ENCODE measurements at regions not wholly inside any gene's neighbourhood (a gene's known extent, or its start where the extent isn't known, plus 50 kb on each side); places are given as distances from the start of the nearest gene placed in this dataset.

DNA sequence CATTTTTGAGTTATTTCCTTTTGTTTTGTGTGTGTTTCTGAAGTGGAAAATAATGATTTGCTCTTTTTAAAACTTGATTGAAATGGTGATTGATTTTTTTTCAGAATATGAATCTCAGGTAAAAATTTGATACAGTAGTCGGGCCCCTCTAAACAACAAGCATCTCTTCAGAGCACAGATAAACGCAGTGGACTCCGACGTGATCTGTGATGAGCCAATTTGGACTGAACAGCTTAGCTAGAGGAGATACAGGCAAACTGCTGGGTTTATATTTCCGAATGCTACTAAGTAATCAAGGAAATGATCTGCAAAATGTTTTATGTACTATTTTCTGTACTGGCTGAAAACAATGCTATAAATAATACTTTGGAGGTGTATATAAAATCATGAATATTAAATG, 705.7 kb upstream of the RGS18 start:
- TF ChIP-seq EP300 (IDR thresholded peaks at IDR 0.05) (no peak), POLR2AphosphoS5 (IDR thresholded peaks at IDR 0.05) (no peak), POLR2A (IDR thresholded peaks at IDR 0.05; ENCODE audit: low read depth) (no peak)
- TF ChIP-seq, protein P1, sequence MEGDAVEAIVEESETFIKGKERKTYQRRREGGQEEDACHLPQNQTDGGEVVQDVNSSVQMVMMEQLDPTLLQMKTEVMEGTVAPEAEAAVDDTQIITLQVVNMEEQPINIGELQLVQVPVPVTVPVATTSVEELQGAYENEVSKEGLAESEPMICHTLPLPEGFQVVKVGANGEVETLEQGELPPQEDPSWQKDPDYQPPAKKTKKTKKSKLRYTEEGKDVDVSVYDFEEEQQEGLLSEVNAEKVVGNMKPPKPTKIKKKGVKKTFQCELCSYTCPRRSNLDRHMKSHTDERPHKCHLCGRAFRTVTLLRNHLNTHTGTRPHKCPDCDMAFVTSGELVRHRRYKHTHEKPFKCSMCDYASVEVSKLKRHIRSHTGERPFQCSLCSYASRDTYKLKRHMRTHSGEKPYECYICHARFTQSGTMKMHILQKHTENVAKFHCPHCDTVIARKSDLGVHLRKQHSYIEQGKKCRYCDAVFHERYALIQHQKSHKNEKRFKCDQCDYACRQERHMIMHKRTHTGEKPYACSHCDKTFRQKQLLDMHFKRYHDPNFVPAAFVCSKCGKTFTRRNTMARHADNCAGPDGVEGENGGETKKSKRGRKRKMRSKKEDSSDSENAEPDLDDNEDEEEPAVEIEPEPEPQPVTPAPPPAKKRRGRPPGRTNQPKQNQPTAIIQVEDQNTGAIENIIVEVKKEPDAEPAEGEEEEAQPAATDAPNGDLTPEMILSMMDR (IDR thresholded peaks at IDR 0.05): no peak
- H3K4me3 ChIP-seq: no peak overlapping the region
- no peak for DNase-seq (ENCODE audit: extremely low spot score)
- intact Hi-C loops (cut with DNase I): no loop called here
- no peaks in the 10 kb centered on the region for H3K27me3 ChIP-seq
- H3K9me3 ChIP-seq: no peaks in the 10 kb centered on the region
- no peak overlapping the region for H3K27ac ChIP-seq (replicated peaks in 1 of 4)
- 86% methylated on average over 5 of the region's 5 CpGs for WGBS
- H3K36me3 ChIP-seq: no peaks in the 10 kb centered on the region
- H3K4me1 ChIP-seq: no peaks in the 10 kb centered on the region

DNA sequence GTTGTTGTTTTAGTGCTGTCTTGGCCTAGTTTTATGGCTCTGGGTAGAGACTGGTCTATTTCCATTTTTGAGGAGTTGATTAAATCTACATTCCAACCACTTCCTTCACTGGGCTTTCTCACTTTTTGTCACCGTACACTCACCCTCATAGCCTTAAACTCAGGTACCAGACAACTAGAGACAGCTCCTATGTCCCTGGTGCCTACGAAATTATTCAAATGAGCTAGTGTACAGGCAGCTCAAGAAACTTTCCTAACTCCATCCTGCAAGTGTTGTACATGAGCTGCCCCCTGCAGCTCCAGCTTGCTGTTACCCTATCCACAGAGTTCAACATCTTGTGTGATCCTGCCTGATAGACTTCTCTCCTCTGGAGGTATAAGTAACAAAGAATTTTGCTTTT, 704.8 kb upstream of the RGS18 start:
- 73% methylated on average over 2 of the region's 2 CpGs for WGBS
- intact Hi-C loops (cut with DNase I): no loop called here
- no peaks in the 10 kb centered on the region for H3K27me3 ChIP-seq

DNA sequence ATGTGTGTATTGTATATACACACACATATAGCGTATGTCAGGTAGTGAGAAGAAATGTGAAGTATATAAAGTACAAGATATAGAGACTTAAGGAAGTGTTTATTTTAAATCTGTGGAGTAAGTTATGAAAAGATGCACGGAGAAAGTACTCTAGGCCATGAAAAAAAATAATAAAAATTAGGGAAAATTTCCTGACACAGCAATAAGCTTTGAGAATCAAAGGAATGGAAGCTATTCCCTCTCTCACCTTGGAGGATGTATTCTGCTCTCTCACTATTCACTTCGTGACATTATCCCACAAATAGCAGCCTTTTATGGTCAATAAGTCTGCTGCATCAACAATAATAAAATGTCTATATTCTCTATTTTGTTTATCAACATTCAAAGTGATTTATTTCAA, 700.4 kb upstream of the RGS18 start:
- H3K27me3 ChIP-seq: no peaks in the 10 kb centered on the region
- WGBS: 76% methylated on average over 3 of the region's 3 CpGs
- no peak overlapping the region for H3K4me3 ChIP-seq

More for the DNA sequence above, 704.8 kb upstream of the RGS18 start:
- H3K4me3 ChIP-seq: no peak overlapping the region
- TF ChIP-seq EP300 (IDR thresholded peaks at IDR 0.05): no peak
- no peaks in the 10 kb centered on the region for H3K9me3 ChIP-seq
- no peak for DNase-seq (ENCODE audit: extremely low spot score)
- no peaks in the 10 kb centered on the region for H3K36me3 ChIP-seq
- no peak overlapping the region for H3K27ac ChIP-seq (replicated peaks in 1 of 4)
- H3K4me1 ChIP-seq: no peaks in the 10 kb centered on the region

DNA sequence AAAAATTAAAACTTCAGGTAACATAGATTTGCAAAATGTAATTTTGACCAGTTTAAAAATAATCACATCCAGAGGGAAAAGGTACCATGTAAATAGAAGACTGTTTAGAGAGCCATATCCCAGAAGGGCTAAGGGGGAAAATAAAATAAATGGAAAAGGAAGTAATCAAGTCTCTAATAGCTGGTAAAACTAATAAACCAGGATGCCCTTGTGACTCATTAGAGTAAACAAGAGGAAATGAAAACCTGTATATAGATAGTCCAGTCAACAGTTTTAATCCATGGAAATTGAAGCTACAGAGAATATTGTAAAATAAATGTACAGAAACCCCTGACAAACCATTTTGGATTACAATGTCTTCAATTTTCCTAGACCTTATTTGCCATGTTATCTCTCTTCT, 698.0 kb upstream of the RGS18 start:
- intact Hi-C loops (cut with DNase I): no loop called here
- H3K9me3 ChIP-seq: no peaks in the 10 kb centered on the region
- no peaks in the 10 kb centered on the region for H3K36me3 ChIP-seq
- H3K4me1 ChIP-seq: no peaks in the 10 kb centered on the region
- H3K4me3 ChIP-seq: no peak overlapping the region
- no peaks in the 10 kb centered on the region for H3K27me3 ChIP-seq
- TF ChIP-seq EP300 (IDR thresholded peaks at IDR 0.05) (no peak), POLR2AphosphoS5 (IDR thresholded peaks at IDR 0.05) (no peak), POLR2A (IDR thresholded peaks at IDR 0.05; ENCODE audit: low read depth) (no peak)
- TF ChIP-seq, protein P1 (IDR thresholded peaks at IDR 0.05): no peak
- DNase-seq (ENCODE audit: extremely low spot score): no peak
- no peak overlapping the region for H3K27ac ChIP-seq (replicated peaks in 1 of 4)

More for the DNA sequence above, 700.4 kb upstream of the RGS18 start:
- TF ChIP-seq EP300 (IDR thresholded peaks at IDR 0.05) (no peak), POLR2AphosphoS5 (IDR thresholded peaks at IDR 0.05) (no peak), POLR2A (IDR thresholded peaks at IDR 0.05; ENCODE audit: low read depth) (no peak)
- TF ChIP-seq, protein P1 (IDR thresholded peaks at IDR 0.05): no peak
- intact Hi-C loops (cut with DNase I): no loop called here
- no peaks in the 10 kb centered on the region for H3K9me3 ChIP-seq
- no peaks in the 10 kb centered on the region for H3K36me3 ChIP-seq
- DNase-seq (ENCODE audit: extremely low spot score): no peak
- H3K27ac ChIP-seq (replicated peaks in 1 of 4): no peak overlapping the region
- no peaks in the 10 kb centered on the region for H3K4me1 ChIP-seq

DNA sequence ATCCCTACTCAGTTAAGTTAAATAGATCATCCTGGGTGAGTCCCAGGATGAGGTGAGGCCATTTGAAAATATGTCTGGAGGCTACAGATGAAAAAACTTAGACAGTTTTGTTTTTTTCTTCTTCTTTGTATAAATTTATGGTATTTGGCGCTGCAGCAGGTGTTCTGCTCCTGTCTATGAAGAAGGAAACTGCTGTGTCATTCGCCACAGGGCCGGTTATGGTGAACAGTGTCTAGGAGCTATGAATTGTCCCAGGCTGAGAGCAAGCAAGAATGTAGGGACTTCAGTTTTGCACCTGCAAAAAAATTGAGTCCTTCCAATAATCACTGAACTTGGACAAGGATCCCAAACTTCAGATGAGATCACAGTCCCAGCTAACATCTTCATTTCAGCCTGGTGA, 674.3 kb upstream of the RGS18 start:
- DNase-seq (ENCODE audit: extremely low spot score): no peak
- Histone ChIP-seq H3K27me3 (no peaks in the 10 kb centered on the region), H3K27ac (replicated peaks in 1 of 4) (no peak overlapping the region), H3K4me1 (no peaks in the 10 kb centered on the region), H3K9me3 (peaks cover 0 to 13% (median 4%) of the 10 kb centered on the region in 4 donors), H3K4me3 (no peak overlapping the region), H3K36me3 (no peaks in the 10 kb centered on the region)
- TF ChIP-seq, protein P1 (IDR thresholded peaks at IDR 0.05): no peak
- no peak for TF ChIP-seq POLR2AphosphoS5 (IDR thresholded peaks at IDR 0.05)
- no peak for TF ChIP-seq EP300 (IDR thresholded peaks at IDR 0.05)
- no peak for TF ChIP-seq POLR2A (IDR thresholded peaks at IDR 0.05; ENCODE audit: low read depth)
- intact Hi-C loops (cut with DNase I): no loop called here
- WGBS: 86% methylated on average over 3 of the region's 3 CpGs
